ENCODE measurements at regions not wholly inside any gene's neighbourhood (a gene's known extent, or its start where the extent isn't known, plus 50 kb on each side); places are given as distances from the start of the nearest gene placed in this dataset.
"Not testable (repeated sequence)": the region's sequence is repeated elsewhere in the genome, so short reads cannot be mapped to it uniquely, and the experiment has no call there.

GRCh38 chr7:96800122-96800521 is 90.5 kb upstream of the SEM1 start:
- in situ Hi-C loops (cut with MboI; ENCODE audit: low sequenced_read_pairs, unreplicated experiment): no loop called here
- DNase-seq (ENCODE audit: low spot score): no peak
- TF ChIP-seq CTCF (IDR thresholded peaks at IDR 0.05; ENCODE audit: borderline replicate concordance, control extremely low read depth, extremely low read depth, insufficient read depth, missing control alignments): no peak

- no peak for TF ChIP-seq CTCF (IDR thresholded peaks at IDR 0.05; ENCODE audit: borderline replicate concordance, control extremely low read depth, extremely low read depth, insufficient read depth, missing control alignments)
- DNase-seq (ENCODE audit: low spot score): no peak
- in situ Hi-C loops (cut with MboI; ENCODE audit: low sequenced_read_pairs, unreplicated experiment): no loop called here
These were observed 91.2 kb upstream of the SEM1 start for GRCh38 chr7:96800824-96801223.

- in situ Hi-C loops (cut with MboI; ENCODE audit: low sequenced_read_pairs, unreplicated experiment): no loop called here
- TF ChIP-seq CTCF (IDR thresholded peaks at IDR 0.05; ENCODE audit: borderline replicate concordance, control extremely low read depth, extremely low read depth, insufficient read depth, missing control alignments): no peak
- no peak for DNase-seq (ENCODE audit: low spot score)
These were observed 109.6 kb upstream of the SEM1 start for GRCh38 chr7:96819111-96819700.

- DNase-seq (ENCODE audit: low spot score); in situ Hi-C loops (cut with MboI; ENCODE audit: low sequenced_read_pairs, unreplicated experiment): not testable (repeated sequence)
These were observed 111.5 kb upstream of the SEM1 start for GRCh38 chr7:96821131-96821530.

GRCh38 chr7:96822824-96823223 is 113.2 kb upstream of the SEM1 start:
- TF ChIP-seq CTCF (IDR thresholded peaks at IDR 0.05; ENCODE audit: borderline replicate concordance, control extremely low read depth, extremely low read depth, insufficient read depth, missing control alignments): no peak
- DNase-seq (ENCODE audit: low spot score): no peak
- in situ Hi-C loops (cut with MboI; ENCODE audit: low sequenced_read_pairs, unreplicated experiment): no loop called here

- in situ Hi-C loops (cut with MboI; ENCODE audit: low sequenced_read_pairs, unreplicated experiment): no loop called here
- DNase-seq (ENCODE audit: low spot score): no peak
- TF ChIP-seq CTCF (IDR thresholded peaks at IDR 0.05; ENCODE audit: borderline replicate concordance, control extremely low read depth, extremely low read depth, insufficient read depth, missing control alignments): no peak
These were observed 113.6 kb upstream of the SEM1 start for GRCh38 chr7:96823274-96823673.

GRCh38 chr7:96824686-96825085 is 115.0 kb upstream of the SEM1 start:
- in situ Hi-C loops (cut with MboI; ENCODE audit: low sequenced_read_pairs, unreplicated experiment): no loop called here
- TF ChIP-seq CTCF (IDR thresholded peaks at IDR 0.05; ENCODE audit: borderline replicate concordance, control extremely low read depth, extremely low read depth, insufficient read depth, missing control alignments): no peak
- no peak for DNase-seq (ENCODE audit: low spot score)
